Caco-2 (cell line): ENCODE measurements at regions not wholly inside any gene's neighbourhood (a gene's known extent, or its start where the extent isn't known, plus 50 kb on each side); places are given as distances from the start of the nearest gene placed in this dataset.
A peak's percentile ranks its signal among the peaks of the same experiment; 100 is the strongest.
"Not testable (repeated sequence)": the region's sequence is repeated elsewhere in the genome, so short reads cannot be mapped to it uniquely, and the experiment has no call there.

ENCODE experiments used
- BruUV-seq: library from RNA; stranded (reverse); fragments of 400-500 nt; replicated peaks from 2 replicates; lab custom pipeline; 2021; lab: Mats Ljungman, UMichigan
- CTCF ChIA-PET: fragments of 300-600 bp; sonication (Branson Sonifier 250); formaldehyde crosslinking; loops from one replicate; lab custom pipeline; 2022; ENCODE audit warnings: antibody characterized with exemption; lab: Charles Lee
- POLR2A ChIA-PET: fragments of 300-600 bp; sonication (Branson Sonifier 250); formaldehyde crosslinking; loops from one replicate; lab custom pipeline; 2022; ENCODE audit warnings: antibody characterized with exemption; lab: Charles Lee
- DNase-seq, 2 experiments: peaks; one replicate each; pipeline versions ENCODE4 v3.0.0 to v3.0.0-alpha.2; 2020 to 2022
- H3K27me3 ChIP-seq: replicated peaks from 2 replicates; pipeline ENCODE4 v1.6.0; 2011; ENCODE audit warnings: low read length; ENCODE audit not compliant: control insufficient read depth, insufficient read depth
- H3K36me3 ChIP-seq: 2 replicates; pipeline ENCODE4 v1.5.1; 2011; ENCODE audit warnings: low read length; ENCODE audit not compliant: control insufficient read depth, insufficient read depth
- H3K4me1 ChIP-seq: fragments of 250-450 bp; sonication (Bioruptor Pico); 2 replicates; pipeline ENCODE4 v1.5.1; 2020; ENCODE audit warnings: mild to moderate bottlenecking
- H3K4me3 ChIP-seq: 2 replicates; pipeline ENCODE4 v1.5.1; 2011; ENCODE audit warnings: low read depth, mild to moderate bottlenecking, control low read depth, low read length
- H3K9me3 ChIP-seq: fragments of 250-450 bp; sonication (Bioruptor Pico); 2 replicates; pipeline ENCODE4 v1.5.1; 2020; ENCODE audit warnings: mild to moderate bottlenecking, moderate library complexity
- H3K27ac Mint-ChIP-seq: one replicate; pipeline ENCODE4 v1.8.0; 2022; ENCODE audit warnings: mixed read lengths; ENCODE audit not compliant: unreplicated experiment
- H3K27me3 Mint-ChIP-seq: one replicate; pipeline ENCODE4 v1.8.0; 2022; ENCODE audit warnings: mixed read lengths; ENCODE audit not compliant: insufficient read depth, unreplicated experiment
- H3K36me3 Mint-ChIP-seq: one replicate; pipeline ENCODE4 v1.8.0; 2022; ENCODE audit warnings: mild to moderate bottlenecking, mixed read lengths; ENCODE audit not compliant: insufficient read depth, unreplicated experiment
- H3K4me1 Mint-ChIP-seq: one replicate; pipeline ENCODE4 v1.8.0; 2022; ENCODE audit warnings: low read depth, mixed read lengths; ENCODE audit not compliant: unreplicated experiment
- H3K4me3 Mint-ChIP-seq: one replicate; pipeline ENCODE4 v1.8.0; 2022; ENCODE audit warnings: mild to moderate bottlenecking, moderate library complexity, mixed read lengths; ENCODE audit not compliant: unreplicated experiment
- H3K9me3 Mint-ChIP-seq: one replicate; pipeline ENCODE4 v1.8.0; 2022; ENCODE audit warnings: mixed read lengths; ENCODE audit not compliant: unreplicated experiment
- intact Hi-C: fragments of 100-400 bp; cut with micrococcal nuclease; formaldehyde crosslinking; loops from one replicate; pipeline ENCODE4 v1.10.0; 2022; ENCODE audit not compliant: unreplicated experiment
- TF ChIP-seq, protein P1 (sequence below), 2 experiments: fragments of 200-600 bp in 1 of 2; IDR thresholded peaks; 1 replicate in 1 of 2; 2 replicates in 1 of 2; pipeline versions ENCODE4 v1.5.1 to v1.8.0; 2011 to 2022; ENCODE audit warnings: antibody characterized with exemption in 1 of 2, control low read depth in 1 of 2, inconsistent platforms in 1 of 2, low read depth in 1 of 2, low read length in 1 of 2, mild to moderate bottlenecking in 1 of 2, moderate library complexity in 1 of 2; ENCODE audit not compliant: insufficient read depth in 1 of 2, severe bottlenecking in 1 of 2, unreplicated experiment in 1 of 2

DNA sequence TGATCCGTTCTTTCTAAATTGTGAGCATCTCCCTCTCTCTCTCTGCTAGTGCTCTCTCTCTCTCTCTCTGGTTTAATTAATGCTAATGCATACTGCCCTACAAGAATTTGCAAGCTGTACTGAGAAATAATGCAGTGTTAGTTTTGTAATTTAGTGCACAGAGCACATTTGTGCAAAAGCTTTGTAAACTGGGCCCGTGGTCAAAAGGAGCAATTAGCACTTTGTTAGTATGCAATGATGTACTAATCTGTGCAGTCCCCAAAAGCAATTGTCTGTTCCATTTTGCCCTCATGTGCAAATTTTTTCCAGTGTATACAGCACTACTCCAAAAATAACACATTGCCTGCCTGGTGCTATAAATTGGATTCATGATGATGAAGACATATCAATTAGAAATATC is 184.6 kb upstream of the CMC1 start:
- H3K9me3 Mint-ChIP-seq: no peaks in the 10 kb centered on the region
- H3K4me3 Mint-ChIP-seq: no peak overlapping the region
- Histone ChIP-seq H3K27me3 (no peaks in the 10 kb centered on the region), H3K4me3 (no peak overlapping the region), H3K9me3 (no peaks in the 10 kb centered on the region; the same call in 1 of the 2 replicates), H3K36me3 (no peaks in the 10 kb centered on the region), H3K4me1 (no peaks in the 10 kb centered on the region)
- H3K4me1 Mint-ChIP-seq: no peaks in the 10 kb centered on the region
- DNase-seq: no peak
- no peaks in the 10 kb centered on the region for H3K36me3 Mint-ChIP-seq
- intact Hi-C loops: no loop called here
- no TSS peak for BruUV-seq
- ChIA-PET POLR2A (no interaction called here), CTCF (no interaction called here)
- no peak overlapping the region for H3K27ac Mint-ChIP-seq
- no peaks in the 10 kb centered on the region for H3K27me3 Mint-ChIP-seq
- TF ChIP-seq, protein P1, sequence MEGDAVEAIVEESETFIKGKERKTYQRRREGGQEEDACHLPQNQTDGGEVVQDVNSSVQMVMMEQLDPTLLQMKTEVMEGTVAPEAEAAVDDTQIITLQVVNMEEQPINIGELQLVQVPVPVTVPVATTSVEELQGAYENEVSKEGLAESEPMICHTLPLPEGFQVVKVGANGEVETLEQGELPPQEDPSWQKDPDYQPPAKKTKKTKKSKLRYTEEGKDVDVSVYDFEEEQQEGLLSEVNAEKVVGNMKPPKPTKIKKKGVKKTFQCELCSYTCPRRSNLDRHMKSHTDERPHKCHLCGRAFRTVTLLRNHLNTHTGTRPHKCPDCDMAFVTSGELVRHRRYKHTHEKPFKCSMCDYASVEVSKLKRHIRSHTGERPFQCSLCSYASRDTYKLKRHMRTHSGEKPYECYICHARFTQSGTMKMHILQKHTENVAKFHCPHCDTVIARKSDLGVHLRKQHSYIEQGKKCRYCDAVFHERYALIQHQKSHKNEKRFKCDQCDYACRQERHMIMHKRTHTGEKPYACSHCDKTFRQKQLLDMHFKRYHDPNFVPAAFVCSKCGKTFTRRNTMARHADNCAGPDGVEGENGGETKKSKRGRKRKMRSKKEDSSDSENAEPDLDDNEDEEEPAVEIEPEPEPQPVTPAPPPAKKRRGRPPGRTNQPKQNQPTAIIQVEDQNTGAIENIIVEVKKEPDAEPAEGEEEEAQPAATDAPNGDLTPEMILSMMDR (IDR thresholded peaks at IDR 0.05; ENCODE audit: insufficient read depth in 1 of 2, low read depth in 1 of 2, low read length in 1 of 2, severe bottlenecking in 1 of 2, unreplicated experiment in 1 of 2): no peak

DNA sequence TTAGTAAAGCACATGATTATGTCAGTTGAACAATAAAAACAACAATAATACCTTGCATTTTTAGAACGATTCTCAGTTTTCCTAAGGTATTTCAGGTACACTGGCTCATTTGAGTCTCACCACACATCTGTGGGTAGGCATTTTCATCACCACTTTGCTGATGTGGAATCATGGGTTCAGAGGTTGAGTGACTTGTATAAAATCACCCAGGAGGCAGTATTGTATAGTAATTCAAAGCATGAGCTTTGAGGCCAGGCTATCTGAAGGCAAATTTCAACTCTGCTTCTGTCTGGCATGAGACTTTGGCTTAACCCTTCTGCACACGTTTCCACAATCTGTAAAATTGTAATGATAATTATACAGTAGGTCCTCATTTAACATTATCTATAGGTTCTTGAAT is 183.9 kb upstream of the CMC1 start:
- no peak overlapping the region for H3K4me3 ChIP-seq
- DNase-seq: no peak
- no peaks in the 10 kb centered on the region for H3K4me1 ChIP-seq
- H3K27me3 ChIP-seq: no peaks in the 10 kb centered on the region
- ChIA-PET POLR2A (no interaction called here), CTCF (no interaction called here)
- H3K27ac Mint-ChIP-seq: no peak overlapping the region
- no peaks in the 10 kb centered on the region for H3K27me3 Mint-ChIP-seq
- H3K36me3 ChIP-seq: no peaks in the 10 kb centered on the region
- H3K36me3 Mint-ChIP-seq: no peaks in the 10 kb centered on the region
- H3K9me3 Mint-ChIP-seq: no peaks in the 10 kb centered on the region
- H3K4me3 Mint-ChIP-seq: no peak overlapping the region
- intact Hi-C loops: no loop called here
- TF ChIP-seq, protein P1 (IDR thresholded peaks at IDR 0.05; ENCODE audit: insufficient read depth in 1 of 2, low read depth in 1 of 2, low read length in 1 of 2, severe bottlenecking in 1 of 2, unreplicated experiment in 1 of 2): no peak
- no peaks in the 10 kb centered on the region; the same call in 1 of the 2 replicates for H3K9me3 ChIP-seq
- H3K4me1 Mint-ChIP-seq: no peaks in the 10 kb centered on the region
- no TSS peak for BruUV-seq

DNA sequence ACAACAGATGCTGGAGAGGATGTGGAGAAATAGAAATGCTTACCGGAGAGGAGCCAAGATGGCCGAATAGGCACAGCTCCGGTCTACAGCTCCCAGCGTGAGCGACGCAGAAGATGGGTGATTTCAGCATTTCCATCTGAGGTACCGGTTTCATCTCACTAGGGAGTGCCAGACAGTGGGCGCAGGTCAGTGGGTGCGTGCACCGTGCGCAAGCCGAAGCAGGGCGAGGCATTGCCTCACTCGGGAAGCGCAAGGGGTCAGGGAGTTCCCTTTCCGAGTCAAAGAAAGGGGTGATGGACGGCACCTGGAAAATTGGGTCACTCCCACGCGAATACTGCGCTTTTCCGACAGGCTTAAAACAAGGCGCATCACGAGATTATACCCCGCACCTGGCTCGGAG is 182.2 kb upstream of the CMC1 start:
- H3K36me3 ChIP-seq, intact Hi-C loops, H3K4me1 ChIP-seq, H3K27me3 ChIP-seq, H3K36me3 Mint-ChIP-seq, H3K9me3 ChIP-seq, H3K27me3 Mint-ChIP-seq, BruUV-seq, POLR2A ChIA-PET, H3K9me3 Mint-ChIP-seq, H3K4me1 Mint-ChIP-seq, CTCF ChIA-PET: not testable (repeated sequence)
- peak overlapping the region; percentile 80 for H3K4me3 Mint-ChIP-seq
- peak overlapping the region; percentile 79 for H3K27ac Mint-ChIP-seq
- peak overlapping the region; percentile 35 for H3K4me3 ChIP-seq
- DNase-seq: peak; percentile 14 to 36

DNA sequence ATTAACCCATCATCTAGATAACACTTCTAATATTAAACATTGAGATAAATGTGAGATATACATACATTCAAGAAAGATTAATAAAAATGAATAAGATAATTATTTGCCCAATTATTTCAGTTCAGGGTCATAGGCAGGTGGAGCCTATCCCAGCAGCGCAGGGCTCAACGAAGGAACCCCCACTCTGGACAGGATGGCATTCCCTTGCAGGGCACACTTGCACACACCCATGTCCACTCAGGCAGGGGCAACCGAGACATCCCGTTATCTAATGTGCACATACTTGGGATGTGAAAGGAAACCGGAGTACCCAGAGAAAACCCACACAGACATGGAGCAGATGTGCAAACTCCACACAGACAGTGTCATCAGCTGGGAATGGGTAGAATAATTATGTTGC is 175.4 kb upstream of the CMC1 start:
- TF ChIP-seq, protein P1 (IDR thresholded peaks at IDR 0.05; ENCODE audit: insufficient read depth in 1 of 2, low read depth in 1 of 2, low read length in 1 of 2, severe bottlenecking in 1 of 2, unreplicated experiment in 1 of 2): no peak
- Mint-ChIP-seq H3K27ac (no peak overlapping the region), H3K36me3 (no peaks in the 10 kb centered on the region), H3K4me1 (no peaks in the 10 kb centered on the region), H3K9me3 (no peaks in the 10 kb centered on the region), H3K27me3 (peaks cover 5% of the 10 kb centered on the region), H3K4me3 (no peak overlapping the region)
- Histone ChIP-seq H3K36me3 (no peaks in the 10 kb centered on the region), H3K9me3 (no peaks in the 10 kb centered on the region), H3K4me3 (no peak overlapping the region), H3K27me3 (no peaks in the 10 kb centered on the region), H3K4me1 (no peaks in the 10 kb centered on the region)
- DNase-seq: no peak
- no TSS peak for BruUV-seq
- CTCF ChIA-PET: no interaction called here
- POLR2A ChIA-PET: no interaction called here
- intact Hi-C loops: no loop called here
